HG02938 (cell line): ENCODE measurements at regions not wholly inside any gene's neighbourhood (a gene's known extent, or its start where the extent isn't known, plus 50 kb on each side); places are given as distances from the start of the nearest gene placed in this dataset.

Experiments
- ATAC-seq: cut with Tn5 transposase; IDR thresholded peaks from one replicate; pipeline ENCODE4 v1.9.1; 2021; ENCODE audit warnings: mild to moderate bottlenecking, moderate library complexity; ENCODE audit not compliant: unreplicated experiment

DNA sequence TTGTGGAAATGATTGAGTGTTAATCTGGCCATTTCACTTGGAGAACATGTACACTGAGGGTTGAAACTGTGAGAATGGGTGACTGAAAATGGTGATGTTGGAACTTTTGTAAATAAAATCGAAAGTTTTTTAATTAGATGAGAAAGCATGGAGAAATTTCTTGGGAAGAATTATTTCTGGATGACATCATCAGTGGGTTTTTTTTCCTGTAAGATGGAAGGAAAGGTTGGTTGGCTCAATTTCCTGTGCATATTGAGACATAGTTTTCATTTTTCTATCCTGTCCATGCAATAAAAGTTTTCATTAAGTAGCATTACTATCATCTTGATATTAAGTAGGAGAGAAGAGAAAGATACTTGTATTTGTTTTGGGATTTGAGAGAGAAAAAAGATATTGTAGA is 120.6 kb upstream of the HTR2A start:
- ATAC-seq, result no peak

DNA sequence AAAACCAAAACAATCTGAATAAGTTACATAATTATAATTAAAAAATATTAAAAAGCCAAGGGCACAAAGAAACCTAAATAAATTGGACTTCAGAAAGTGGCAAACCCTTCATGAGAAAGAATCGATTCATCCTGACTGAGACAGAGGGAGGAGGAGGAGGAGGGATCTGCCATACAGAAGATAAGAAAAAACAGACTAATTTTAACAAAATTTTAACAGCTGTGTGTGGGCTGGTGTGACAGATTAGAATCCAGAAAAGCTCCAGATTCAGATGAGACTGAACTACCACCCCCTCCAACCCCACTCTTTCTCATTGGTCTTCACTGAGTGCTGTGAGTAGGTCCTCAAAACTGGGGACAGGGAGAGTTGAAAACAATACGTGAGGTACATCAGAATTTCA is 111.5 kb upstream of the HTR2A start:
- ATAC-seq, result no peak

DNA sequence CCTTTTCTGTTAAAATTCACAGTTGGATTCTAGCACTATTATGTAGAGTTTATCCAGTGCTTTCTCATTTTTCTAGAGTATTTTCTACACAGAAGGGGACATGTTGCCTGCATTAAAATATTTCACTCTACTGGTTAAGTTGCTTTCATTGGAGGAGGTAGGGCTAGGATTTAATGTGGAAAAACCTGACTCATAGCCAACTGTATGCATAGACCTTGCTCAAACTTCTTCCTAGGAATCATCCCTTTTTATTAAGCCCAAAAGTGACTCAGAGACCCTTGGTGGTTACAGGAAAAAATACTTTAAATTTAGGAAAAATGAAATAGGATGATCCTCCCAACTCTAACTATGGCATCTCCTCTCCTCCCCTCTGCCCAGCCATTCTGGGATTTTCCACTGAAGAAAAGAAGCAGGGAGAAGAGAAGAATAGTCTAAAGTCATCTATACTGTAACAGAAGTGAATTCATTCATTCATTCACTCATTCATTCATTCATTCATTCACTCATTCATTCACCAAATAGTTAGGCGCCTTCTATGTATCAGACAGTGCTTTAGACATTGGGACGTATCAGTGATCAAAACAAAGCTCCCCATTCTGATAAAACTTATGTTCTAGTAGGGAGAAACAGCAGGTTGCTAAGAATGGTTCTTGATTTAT is 109.0 kb upstream of the HTR2A start:
- no peak for ATAC-seq

DNA sequence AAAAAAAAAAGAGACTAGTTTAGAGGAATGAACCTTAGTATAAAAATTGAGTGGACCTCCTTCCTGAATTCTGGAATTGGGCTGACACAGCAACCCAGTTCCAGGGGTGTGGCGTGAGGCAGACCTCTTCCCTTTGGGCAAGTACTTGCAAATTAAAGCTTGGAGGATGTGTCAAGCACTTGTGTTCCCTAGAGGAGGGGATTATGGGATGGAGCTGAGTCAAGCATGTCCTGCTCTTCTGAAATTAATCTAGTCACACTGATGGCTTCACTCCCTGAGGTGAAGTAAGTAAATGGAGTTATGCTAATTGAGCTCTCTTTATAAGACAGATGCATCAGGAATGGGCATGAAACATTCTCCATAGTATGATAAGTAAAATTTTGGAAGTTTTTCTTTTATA is 107.7 kb upstream of the HTR2A start:
- ATAC-seq, result no peak

DNA sequence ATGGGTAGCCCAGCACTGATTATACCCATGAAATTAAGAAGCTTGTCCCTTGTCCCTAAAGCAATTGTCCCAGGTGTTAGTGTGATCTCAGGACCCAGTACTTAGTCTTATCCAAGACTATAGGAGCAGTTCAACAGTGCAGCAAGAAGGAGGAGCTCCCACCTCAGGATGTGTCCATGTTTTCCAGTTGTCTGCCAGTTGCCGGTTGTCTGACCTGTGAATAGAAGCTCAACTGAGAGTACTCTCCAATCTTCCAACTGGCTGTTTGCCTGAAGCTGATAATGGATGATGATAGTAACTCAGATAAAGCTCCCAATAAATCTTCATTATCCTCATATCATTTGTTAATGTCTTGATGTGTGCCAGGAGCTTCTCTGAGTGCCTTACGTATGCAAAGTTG is 107.2 kb upstream of the HTR2A start:
- ATAC-seq, result no peak

DNA sequence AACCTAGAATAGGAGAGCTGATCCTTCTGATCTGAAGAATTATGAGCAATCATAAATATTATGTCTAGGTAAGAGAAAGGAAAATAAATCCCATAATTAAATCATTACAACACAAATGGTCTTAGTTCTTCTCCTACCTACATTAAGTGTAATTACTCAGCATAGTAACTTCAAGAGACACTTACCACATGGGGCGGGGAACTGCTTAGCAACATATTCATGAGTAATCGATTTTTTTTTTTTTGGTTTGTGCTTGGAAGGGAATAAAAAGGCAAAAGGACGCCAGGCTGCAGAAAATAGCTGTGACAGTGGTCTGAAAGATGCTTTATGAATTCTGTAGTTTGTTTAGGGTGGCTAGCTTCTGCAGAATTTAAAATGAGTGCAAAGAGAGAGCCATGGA is 103.3 kb upstream of the HTR2A start:
- no peak for ATAC-seq

DNA sequence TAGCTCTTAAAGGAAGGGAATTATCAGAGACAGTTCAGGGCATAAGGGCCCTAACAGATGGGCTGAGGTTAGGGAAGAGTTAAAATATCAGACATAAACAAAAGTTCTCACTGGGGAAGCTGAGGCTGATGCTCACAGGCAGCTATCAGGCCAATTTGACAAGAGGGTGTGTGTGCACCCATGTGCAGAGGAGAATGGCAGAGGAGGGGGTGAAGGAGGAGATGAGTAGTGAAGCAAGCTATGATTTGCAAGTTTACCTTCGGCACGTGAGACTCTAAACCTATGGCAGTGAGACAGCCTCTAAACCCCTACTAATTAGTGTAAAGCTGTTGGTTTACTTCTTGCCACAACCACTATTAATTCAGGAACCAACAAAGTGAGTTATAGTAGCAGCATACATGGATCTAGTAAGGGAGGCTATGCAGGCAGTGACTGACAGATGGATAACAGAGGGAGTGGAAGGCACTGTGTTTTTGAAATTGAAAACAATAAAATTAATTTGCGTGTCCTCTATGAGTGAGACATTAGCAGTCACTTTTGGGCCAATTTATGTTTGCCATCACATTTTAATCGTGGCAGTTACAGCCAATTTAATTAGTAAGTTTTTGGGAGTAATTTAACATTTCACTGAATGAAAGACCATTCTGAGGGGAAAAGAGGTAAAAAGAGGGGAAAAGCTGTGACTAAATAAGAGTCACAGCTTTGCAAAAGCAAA is 99.6 kb upstream of the HTR2A start:
- peak; percentile 34 for ATAC-seq

DNA sequence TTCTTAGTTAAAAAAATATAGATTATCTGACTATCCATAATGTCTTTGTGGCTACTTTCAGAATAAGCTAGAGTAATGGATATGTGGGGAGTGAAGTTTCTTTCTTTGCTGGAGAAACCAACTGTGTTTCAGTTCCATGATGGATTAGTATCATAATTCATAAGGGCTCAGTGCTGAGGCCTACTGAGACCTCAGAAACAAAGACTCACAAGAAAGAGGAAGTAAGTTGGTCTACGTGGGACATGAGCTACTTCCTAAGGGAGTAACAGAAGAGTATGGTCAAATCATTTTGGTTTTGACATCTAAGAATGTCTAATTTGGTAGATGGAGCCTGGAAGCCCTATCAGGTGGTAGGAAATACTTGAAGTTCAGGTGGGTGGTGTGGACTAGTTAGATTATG is 99.0 kb upstream of the HTR2A start:
- peak; percentile 91 for ATAC-seq

DNA sequence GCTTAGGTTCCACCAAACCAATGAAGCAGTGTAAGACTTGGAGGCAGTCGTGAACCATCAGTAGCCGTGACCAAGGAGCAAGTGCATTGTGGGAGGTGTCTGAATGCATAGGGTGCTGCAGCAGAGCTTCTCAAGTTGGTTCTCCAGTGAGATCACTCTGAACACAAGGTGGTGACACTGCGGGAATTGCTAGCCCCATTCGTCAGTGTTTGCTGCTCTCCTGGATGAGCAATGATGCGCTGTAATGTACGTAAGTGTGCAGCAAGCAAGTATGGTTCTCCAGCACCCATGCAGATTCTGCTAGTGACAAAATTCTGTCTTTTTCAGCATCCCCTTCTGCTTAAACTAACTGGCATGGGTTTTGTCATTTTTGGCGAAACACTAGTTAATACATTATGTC is 97.6 kb upstream of the HTR2A start:
- ATAC-seq, result no peak

DNA sequence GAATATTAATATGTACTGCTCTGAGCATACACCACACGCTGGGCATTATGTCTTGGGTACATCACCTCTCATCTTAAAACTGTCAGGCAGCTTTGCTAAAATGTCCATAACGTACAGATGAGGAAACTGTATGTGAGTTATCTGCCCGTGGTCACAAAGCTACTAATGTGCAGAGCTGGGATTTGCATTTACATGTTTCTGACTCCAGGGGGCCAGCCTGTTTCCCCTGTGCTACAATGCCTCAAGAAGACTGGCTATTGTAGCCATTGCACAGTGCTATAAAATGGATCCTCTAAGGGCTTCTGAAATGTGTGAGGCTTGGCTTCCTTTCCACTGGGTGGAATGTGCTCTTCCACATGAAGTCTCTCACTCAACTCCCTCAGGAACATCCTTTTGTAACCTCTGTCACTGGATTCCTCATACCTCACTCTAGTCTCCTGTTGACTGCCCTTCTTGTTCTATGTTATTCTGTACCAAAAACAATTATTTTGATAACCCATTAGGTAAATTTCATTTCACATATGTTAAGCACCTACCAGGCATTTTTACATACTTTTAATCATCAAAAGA is 95.6 kb upstream of the HTR2A start:
- no peak for ATAC-seq

DNA sequence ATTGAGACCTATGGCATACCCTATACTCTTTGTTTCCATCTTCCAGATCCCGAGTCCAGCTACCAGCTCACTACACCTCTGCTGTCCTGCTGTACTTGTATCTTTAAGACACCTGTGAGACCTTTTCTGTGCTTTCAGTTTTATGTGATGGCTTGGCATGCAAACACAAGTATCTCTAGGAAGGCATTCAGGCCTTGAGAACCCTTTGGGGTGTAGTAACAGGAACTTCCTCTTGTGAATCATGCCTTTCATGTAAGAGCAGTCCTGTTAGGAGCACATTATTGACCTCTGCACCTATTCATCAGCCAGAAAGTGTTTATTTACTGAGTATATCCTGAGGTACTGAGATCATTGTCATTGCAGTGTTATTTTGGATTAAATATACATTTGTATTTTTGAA is 87.0 kb upstream of the HTR2A start:
- peak; percentile 72 for ATAC-seq

DNA sequence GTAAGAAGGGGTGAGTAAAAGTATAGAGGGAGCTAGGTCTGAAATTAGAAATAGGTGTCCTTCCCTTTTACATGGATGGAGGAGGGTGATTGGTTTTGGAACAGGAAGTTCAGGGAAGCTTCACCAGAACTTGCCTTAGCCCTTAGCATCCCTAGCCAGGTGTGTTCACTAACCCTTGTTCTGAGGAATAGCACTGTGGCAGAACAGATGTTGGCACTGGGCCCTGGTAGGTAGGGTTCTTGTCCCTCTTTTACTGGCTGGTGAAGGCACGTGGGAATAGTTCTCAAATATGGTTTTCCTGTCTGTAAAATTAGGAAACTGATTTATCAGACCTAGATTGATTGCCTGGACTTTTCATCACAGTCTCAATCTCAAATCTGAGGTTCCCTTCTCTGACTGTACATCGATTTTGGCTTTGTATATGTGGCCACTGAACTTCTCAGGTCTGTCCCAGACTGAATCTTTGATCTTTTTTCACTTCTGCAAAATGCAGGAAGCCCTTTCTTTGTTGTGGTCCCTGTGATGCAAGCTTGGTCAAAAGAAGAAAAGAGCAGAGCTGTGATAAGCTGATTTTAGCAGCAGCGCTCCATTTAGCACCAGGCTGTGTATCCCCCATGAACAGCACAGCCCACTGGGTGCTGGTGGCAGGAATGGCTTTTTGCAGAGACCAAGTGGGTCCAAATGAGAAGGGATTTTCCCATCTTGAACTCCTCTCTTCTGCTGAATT is 86.2 kb upstream of the HTR2A start:
- ATAC-seq, result peak; percentile 92

DNA sequence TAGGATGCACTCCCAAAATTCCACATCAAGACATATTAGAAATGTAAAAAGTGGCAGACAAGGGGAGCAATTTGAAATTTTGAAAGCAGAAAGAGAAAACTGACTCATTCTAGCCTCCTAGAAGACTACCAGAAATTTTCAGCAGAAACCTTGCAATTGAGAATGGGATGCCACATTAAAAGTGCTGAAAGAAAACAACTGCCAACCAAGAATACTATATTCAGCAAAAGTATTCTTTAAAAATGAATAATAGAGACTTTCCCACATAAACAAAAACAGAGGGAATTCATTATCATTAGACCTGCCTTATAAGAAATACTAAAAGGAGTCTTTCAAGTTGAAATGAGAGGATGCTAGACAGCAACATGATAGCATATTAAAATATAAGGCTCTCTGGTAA is 78.3 kb upstream of the HTR2A start:
- no peak for ATAC-seq

DNA sequence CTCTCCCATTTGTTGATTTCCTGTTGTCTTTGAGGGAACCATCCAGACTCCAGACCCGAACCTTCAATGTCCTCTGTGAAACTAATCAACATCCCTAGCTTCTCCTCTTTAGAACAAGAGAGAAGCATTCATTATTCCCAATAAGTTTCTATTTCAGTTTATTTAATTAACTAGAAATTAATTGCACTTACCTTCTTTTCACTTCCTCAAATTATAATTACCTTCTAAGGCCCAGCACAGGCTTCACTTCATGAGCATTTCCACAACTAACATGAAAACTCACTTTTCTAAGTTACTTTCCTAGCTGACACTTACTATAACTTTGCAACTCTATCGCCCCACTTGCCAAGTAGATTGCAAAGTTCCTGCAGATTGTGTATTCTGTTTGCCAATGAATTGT is 71.6 kb upstream of the HTR2A start:
- no peak for ATAC-seq

DNA sequence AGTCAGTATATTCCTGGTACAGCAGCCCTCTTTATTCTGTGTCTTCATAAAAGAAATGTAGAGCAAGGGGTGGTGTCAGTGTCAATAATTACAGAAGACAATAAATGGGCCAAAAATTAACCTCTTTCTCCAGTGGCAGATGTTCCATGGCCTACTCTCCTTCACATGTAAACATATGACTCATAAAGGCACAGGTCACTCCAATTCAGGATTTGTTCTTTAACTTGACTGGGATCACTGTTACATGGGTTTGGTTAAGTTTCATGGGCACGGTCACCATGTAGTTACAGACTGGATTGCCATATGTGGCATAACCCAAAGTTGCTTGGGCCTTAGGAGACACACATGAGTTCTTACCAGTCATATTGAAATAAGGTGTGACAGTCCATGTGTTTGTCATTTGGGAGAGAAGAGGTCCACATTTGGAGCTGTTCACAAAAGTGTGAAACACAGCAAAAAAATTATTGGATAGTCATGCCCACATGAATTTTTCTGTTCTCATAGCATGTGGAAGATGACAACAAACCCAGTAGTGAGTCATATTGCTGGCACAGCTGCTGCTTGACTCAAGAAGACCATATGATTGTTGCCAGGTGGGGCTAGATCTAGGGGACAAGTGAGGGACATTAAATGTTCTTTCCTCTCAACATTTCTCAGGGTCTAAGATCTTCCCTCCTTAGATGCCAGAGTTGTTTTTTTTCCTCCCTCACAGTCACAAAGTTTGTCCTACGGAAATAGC is 68.1 kb upstream of the HTR2A start:
- ATAC-seq, result no peak

DNA sequence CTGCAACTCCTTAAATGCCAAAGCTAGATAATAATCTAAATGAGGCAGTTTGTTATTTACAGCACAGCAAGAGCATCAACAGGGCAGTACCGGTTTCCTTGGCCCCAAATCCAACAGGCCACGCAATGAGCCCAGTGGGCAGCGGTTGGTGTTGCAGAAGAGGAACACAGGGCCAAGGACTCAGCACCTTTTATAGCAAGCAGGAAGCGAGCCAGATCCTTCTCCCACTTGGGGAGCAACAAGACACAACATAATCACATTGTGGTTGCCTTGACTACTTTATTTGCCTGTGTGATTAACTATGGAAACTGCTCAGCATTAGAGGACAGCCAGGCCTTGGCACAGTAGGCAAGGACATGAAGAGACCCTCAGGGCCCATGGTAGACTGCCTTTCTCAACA is 67.1 kb upstream of the HTR2A start:
- no peak for ATAC-seq

DNA sequence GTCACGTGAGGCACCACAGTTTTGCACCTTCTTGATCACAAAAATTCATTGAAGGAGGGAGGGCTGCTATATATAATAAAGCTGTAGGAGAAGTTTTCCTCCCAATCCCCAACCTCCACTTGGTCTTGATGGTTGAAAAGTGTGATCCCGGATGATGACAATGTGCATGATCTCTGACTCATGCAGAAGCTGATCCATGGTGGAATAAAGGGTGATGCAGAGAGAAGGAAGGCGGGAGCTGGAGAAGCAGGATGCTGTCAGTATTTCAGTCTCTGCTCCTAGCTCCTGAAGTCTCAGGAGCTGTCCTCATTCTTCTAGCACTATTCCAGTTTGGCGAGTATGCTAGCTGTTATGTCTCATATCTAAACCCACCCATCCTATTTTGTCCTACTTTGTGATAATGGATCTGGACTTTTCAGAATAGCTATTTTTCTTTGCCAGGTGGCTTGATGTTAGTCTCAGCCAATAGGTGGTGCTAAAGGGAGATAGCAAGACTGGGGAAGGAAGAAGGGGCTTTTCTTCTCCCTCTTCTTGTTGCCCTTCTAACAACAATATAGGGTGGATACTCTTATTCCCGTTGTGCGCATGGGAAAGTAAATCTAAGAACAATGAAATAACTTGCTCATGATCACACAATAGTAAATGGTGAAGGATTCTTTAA is 65.6 kb upstream of the HTR2A start:
- ATAC-seq, result no peak

DNA sequence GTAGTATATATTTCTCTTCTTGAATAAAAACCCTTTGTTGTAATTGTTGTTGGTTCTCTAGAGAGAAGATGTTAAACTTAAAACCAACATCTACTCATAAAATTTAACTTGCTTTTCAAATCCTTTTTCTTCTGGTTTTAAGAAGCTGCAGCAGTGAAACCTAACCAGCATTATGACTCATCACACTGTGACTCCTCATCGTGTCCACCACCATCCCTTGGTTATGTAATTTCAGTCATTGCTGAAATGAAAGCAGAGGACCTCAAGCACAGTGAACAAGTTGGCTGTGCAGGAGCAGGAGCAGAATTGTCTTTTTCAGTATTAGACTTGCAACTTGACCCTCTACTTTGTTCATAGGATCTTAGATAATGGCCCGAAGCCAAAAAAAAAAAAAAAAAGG is 64.9 kb upstream of the HTR2A start:
- ATAC-seq, result peak; percentile 100

DNA sequence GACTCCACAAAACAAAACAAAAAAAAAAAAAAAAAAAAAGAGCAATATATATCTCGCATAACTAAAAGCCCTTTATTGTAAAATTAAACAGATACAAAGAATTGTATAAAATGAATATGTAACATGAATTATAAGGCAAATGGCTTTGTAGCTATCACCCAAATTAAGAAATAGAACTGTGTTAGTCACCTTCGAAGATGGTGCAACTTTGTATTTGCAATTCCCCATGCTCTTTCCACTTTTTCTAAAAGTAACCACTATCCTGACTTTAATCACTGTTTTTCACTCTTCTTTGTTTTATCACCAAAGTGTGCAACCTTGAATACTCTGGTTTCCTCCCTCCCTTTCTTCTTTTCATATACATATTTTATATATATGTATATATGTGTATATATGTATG is 57.1 kb upstream of the HTR2A start:
- no peak for ATAC-seq

DNA sequence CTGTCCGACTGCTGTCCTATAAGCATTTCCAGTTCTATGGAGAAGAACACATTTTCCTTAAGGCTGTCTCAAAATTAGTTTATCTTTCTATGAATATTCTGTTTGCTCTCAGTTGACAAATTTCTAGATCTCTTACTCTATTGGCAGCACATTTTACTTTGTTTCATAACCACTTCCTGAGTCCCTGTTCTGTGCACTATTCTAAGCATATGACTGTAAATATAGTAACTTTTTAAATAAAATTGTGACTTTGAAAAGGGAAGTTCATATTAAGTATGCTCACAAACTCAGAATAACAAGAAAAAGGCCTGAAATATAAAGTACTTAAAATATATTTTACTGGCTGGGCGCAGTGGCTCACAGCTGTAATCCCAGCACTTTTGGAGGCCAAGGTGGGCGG is 56.5 kb upstream of the HTR2A start:
- ATAC-seq, result no peak

DNA sequence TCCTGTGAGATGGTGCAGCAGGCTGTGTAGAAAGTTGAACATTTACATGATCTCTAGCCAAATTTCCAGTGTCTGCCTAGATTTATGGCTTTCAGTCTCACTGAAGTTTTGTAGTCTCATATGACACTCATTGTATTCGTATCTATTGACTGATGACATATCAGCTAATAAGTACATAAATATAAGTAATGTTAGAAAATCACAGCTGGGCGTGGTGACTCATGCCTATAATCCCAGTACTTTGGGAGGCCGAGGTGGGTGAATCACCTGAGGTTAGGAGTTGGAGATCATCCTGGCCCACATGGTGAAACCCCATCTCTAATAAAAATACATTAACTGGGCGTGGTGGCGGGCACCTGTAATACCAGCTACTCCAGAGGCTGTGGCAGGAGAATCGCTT is 54.7 kb upstream of the HTR2A start:
- no peak for ATAC-seq
